HepG2 (cell line): ENCODE measurements at regions not wholly inside any gene's neighbourhood (a gene's known extent, or its start where the extent isn't known, plus 50 kb on each side); places are given as distances from the start of the nearest gene placed in this dataset.

Experiments
- ATAC-seq: fragments of 200-7000 bp; cut with Tn5 transposase; 3 replicates; pipeline ENCODE4 v1.9.1; 2020; ENCODE audit warnings: mild to moderate bottlenecking, moderate library complexity
- BruUV-seq: library from RNA; stranded (reverse); fragments of 400-500 nt; replicated peaks from 2 replicates; lab custom pipeline; 2021; lab: Mats Ljungman, UMichigan
- CTCF ChIA-PET: fragments of 300-600 bp; formaldehyde crosslinking; extraction: SDS; loops from one replicate; lab custom pipeline; 2021; ENCODE audit warnings: low total read pairs, inconsistent platforms, low intra/inter-chr PET ratio; lab: Yijun Ruan, JAX
- POLR2A ChIA-PET: fragments of 350-600 bp; sonication (Branson Sonifier 250); formaldehyde crosslinking; loops from one replicate; lab custom pipeline; 2020; ENCODE audit warnings: antibody characterized with exemption, inconsistent platforms; lab: Yijun Ruan, JAX
- DNase-seq: peaks from one replicate; pipeline ENCODE4 v3.0.0-alpha.2; 2015; ENCODE audit warnings: low spot score
- FAIRE-seq: peaks from 3 replicates; lab custom pipeline; 2011; peaks lifted over from hg19 to GRCh38; lab: Jason Lieb, UNC
- H2AFZ ChIP-seq: one replicate; pipeline ENCODE4 v1.6.1; 2011; ENCODE audit warnings: low read length, inconsistent platforms
- H3K27ac ChIP-seq: fragments of 300-600 bp; 3 replicates; pipeline ENCODE4 v1.8.0; 2011; ENCODE audit warnings: mixed run types, mild to moderate bottlenecking, mixed read lengths, low read length, inconsistent platforms; ENCODE audit not compliant: insufficient read depth; ENCODE audit errors: extremely low read length
- H3K27me3 ChIP-seq, 2 experiments: fragments of 200-600 bp in 1 of 2; 2 replicates in 1 of 2; 3 replicates in 1 of 2; pipeline versions ENCODE4 v1.6.0 to v1.8.0; 2011; ENCODE audit warnings: low read length in 2 of 2, mild to moderate bottlenecking in 2 of 2, moderate library complexity in 2 of 2, inconsistent platforms in 1 of 2; ENCODE audit not compliant: insufficient read depth in 2 of 2, control insufficient read depth in 1 of 2
- H3K36me3 ChIP-seq, 2 experiments: fragments of 200-600 bp in 1 of 2; replicated peaks in 1 of 2; 2 replicates in 1 of 2; 3 replicates in 1 of 2; pipeline versions ENCODE4 v1.5.1 to v1.8.0; 2011; ENCODE audit warnings: low read length in 2 of 2, inconsistent platforms in 1 of 2; ENCODE audit not compliant: insufficient read depth in 2 of 2, control insufficient read depth in 1 of 2
- H3K4me1 ChIP-seq: 2 replicates; pipeline ENCODE4 v1.5.1; 2012; ENCODE audit warnings: low read length, inconsistent platforms; ENCODE audit not compliant: insufficient read depth
- H3K4me2 ChIP-seq: 2 replicates; pipeline ENCODE4 v1.6.0; 2011; ENCODE audit warnings: low read depth, low read length, inconsistent platforms
- H3K4me3 ChIP-seq, 3 experiments: fragments of 200-600 bp in 1 of 3; sonication (generic), shearing (Covaris generic) in 1 of 3; replicated peaks in 1 of 3; 2 replicates each; pipeline ENCODE4 v1.5.1; 2011 to 2016; ENCODE audit warnings: low read length in 3 of 3, inconsistent platforms in 2 of 3, low read depth in 2 of 3, mild to moderate bottlenecking in 2 of 3, control low read depth in 1 of 3, mixed read lengths in 1 of 3; ENCODE audit not compliant: insufficient read depth in 1 of 3
- H3K79me2 ChIP-seq: one replicate; pipeline ENCODE4 v1.6.1; 2011; ENCODE audit warnings: low read length, inconsistent platforms; ENCODE audit not compliant: insufficient read depth
- H3K9ac ChIP-seq: 2 replicates; pipeline ENCODE4 v1.6.0; 2011; ENCODE audit warnings: mild to moderate bottlenecking, low read depth, low read length, inconsistent platforms; ENCODE audit not compliant: insufficient read depth
- H3K9me3 ChIP-seq: 2 replicates; pipeline ENCODE4 v1.5.1; 2012; ENCODE audit warnings: mild to moderate bottlenecking, low read length
- H4K20me1 ChIP-seq: 2 replicates; pipeline ENCODE4 v1.6.0; 2011; ENCODE audit warnings: inconsistent platforms, mild to moderate bottlenecking, low read length, moderate library complexity; ENCODE audit not compliant: insufficient read depth
- SIN3B ChIP-seq: fragments of 150-350 bp; IDR thresholded peaks from 2 replicates; pipeline ENCODE4 v1.6.1; 2014; ENCODE audit warnings: low read length
- WGBS: methylation state at CpG from one replicate; pipeline ENCODE4 v1.1.6; 2017; ENCODE audit warnings: low lambda C conversion rate; 5-methylcytosine and 5-hydroxymethylcytosine counted together
- in situ Hi-C: cut with HindIII; loops from 2 replicates; pipeline ENCODE4 v1.10.0; 2017; ENCODE audit warnings: low pct_unique_long_range_greater_than_20kb; ENCODE audit not compliant: extremely low pct_ligation_motif_present
- intact Hi-C: fragments of 100-400 bp; cut with micrococcal nuclease; formaldehyde crosslinking; loops from one replicate; pipeline ENCODE4 v1.10.0; 2022; ENCODE audit not compliant: unreplicated experiment
- TF ChIP-seq, protein P1 (sequence below): sonication (generic); formaldehyde crosslinking; IDR thresholded peaks from 2 replicates; pipeline ENCODE4 v1.5.1; 2020; ENCODE audit warnings: mild to moderate bottlenecking, missing genetic modification reagents, borderline replicate concordance
- TF ChIP-seq, protein P2 (sequence below): sonication (generic); formaldehyde crosslinking; conservative IDR thresholded peaks from 2 replicates; pipeline ENCODE4 v1.8.0; 2022; ENCODE audit warnings: low read depth, missing genetic modification reagents
- TF ChIP-seq, protein P3 (sequence below): IDR thresholded peaks from 2 replicates; pipeline ENCODE4 v1.6.1; 2018; ENCODE audit warnings: missing genetic modification reagents, mild to moderate bottlenecking, missing compliant biosample characterization

DNA sequence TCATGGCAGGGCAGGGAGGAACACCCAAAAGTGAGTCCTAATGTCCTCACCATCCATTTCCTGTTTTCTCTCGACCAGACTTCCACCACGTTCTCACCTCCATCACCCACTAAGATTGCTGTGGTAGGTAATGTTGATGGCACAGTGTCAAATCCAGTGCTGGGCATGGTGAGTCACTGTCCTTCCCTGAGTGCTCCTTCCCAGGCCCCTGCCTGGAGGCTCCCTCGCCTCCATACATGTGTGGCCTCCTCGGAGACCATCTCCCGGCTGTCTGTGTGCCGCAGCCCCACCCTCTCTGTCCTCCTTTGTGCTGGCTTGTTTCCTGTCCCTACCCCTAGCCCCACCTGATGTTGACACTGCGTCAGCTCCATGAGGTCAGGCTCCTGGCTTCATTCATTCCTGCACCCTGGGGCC lies 177.5 kb downstream of the SYK start:
- no peaks in the 10 kb centered on the region for H3K36me3 ChIP-seq
- FAIRE-seq (no peak), DNase-seq (no peak), ATAC-seq (no peak)
- TF ChIP-seq, protein P1, sequence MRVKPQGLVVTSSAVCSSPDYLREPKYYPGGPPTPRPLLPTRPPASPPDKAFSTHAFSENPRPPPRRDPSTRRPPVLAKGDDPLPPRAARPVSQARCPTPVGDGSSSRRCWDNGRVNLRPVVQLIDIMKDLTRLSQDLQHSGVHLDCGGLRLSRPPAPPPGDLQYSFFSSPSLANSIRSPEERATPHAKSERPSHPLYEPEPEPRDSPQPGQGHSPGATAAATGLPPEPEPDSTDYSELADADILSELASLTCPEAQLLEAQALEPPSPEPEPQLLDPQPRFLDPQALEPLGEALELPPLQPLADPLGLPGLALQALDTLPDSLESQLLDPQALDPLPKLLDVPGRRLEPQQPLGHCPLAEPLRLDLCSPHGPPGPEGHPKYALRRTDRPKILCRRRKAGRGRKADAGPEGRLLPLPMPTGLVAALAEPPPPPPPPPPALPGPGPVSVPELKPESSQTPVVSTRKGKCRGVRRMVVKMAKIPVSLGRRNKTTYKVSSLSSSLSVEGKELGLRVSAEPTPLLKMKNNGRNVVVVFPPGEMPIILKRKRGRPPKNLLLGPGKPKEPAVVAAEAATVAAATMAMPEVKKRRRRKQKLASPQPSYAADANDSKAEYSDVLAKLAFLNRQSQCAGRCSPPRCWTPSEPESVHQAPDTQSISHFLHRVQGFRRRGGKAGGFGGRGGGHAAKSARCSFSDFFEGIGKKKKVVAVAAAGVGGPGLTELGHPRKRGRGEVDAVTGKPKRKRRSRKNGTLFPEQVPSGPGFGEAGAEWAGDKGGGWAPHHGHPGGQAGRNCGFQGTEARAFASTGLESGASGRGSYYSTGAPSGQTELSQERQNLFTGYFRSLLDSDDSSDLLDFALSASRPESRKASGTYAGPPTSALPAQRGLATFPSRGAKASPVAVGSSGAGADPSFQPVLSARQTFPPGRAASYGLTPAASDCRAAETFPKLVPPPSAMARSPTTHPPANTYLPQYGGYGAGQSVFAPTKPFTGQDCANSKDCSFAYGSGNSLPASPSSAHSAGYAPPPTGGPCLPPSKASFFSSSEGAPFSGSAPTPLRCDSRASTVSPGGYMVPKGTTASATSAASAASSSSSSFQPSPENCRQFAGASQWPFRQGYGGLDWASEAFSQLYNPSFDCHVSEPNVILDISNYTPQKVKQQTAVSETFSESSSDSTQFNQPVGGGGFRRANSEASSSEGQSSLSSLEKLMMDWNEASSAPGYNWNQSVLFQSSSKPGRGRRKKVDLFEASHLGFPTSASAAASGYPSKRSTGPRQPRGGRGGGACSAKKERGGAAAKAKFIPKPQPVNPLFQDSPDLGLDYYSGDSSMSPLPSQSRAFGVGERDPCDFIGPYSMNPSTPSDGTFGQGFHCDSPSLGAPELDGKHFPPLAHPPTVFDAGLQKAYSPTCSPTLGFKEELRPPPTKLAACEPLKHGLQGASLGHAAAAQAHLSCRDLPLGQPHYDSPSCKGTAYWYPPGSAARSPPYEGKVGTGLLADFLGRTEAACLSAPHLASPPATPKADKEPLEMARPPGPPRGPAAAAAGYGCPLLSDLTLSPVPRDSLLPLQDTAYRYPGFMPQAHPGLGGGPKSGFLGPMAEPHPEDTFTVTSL (CRISPR knock-in tag) = no peak
- TF ChIP-seq SIN3B = no peak
- TF ChIP-seq, protein P2, sequence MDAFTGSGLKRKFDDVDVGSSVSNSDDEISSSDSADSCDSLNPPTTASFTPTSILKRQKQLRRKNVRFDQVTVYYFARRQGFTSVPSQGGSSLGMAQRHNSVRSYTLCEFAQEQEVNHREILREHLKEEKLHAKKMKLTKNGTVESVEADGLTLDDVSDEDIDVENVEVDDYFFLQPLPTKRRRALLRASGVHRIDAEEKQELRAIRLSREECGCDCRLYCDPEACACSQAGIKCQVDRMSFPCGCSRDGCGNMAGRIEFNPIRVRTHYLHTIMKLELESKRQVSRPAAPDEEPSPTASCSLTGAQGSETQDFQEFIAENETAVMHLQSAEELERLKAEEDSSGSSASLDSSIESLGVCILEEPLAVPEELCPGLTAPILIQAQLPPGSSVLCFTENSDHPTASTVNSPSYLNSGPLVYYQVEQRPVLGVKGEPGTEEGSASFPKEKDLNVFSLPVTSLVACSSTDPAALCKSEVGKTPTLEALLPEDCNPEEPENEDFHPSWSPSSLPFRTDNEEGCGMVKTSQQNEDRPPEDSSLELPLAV (CRISPR knock-in tag) = no peak
- TF ChIP-seq, protein P3, sequence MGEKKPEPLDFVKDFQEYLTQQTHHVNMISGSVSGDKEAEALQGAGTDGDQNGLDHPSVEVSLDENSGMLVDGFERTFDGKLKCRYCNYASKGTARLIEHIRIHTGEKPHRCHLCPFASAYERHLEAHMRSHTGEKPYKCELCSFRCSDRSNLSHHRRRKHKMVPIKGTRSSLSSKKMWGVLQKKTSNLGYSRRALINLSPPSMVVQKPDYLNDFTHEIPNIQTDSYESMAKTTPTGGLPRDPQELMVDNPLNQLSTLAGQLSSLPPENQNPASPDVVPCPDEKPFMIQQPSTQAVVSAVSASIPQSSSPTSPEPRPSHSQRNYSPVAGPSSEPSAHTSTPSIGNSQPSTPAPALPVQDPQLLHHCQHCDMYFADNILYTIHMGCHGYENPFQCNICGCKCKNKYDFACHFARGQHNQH (CRISPR knock-in tag) = no peak
- H3K9me3 ChIP-seq = no peaks in the 10 kb centered on the region
- POLR2A ChIA-PET = no interaction called here
- H3K27ac ChIP-seq = no peak overlapping the region
- H3K4me2 ChIP-seq = no peak overlapping the region
- no peak overlapping the region for H3K4me3 ChIP-seq
- CTCF ChIA-PET = no interaction called here
- intact Hi-C loops = no loop called here
- no peak overlapping the region for H2AFZ ChIP-seq
- BruUV-seq = no TSS peak
- no peaks in the 10 kb centered on the region for H4K20me1 ChIP-seq
- H3K9ac ChIP-seq = no peak overlapping the region
- H3K79me2 ChIP-seq = no peaks in the 10 kb centered on the region
- H3K27me3 ChIP-seq = no peaks in the 10 kb centered on the region; a peak in 1 of 5 replicates
- in situ Hi-C loops = no loop called here
- WGBS = 48% methylated on average over 7 of the region's 7 CpGs
- no peaks in the 10 kb centered on the region for H3K4me1 ChIP-seq
